ENCODE measurements at regions not wholly inside any gene's neighbourhood (a gene's known extent, or its start where the extent isn't known, plus 50 kb on each side); places are given as distances from the start of the nearest gene placed in this dataset.

GRCh38 chr4:74615411-74615810 is 170.5 kb downstream of the AREG start:
- Histone ChIP-seq H2AFZ (ENCODE audit: control insufficient read depth, low read length) (no peak overlapping the region), H3K9ac (ENCODE audit: control insufficient read depth, extremely low read depth, insufficient read depth, low read length) (no peak overlapping the region), H3K9me3 (ENCODE audit: control insufficient read depth, low read depth, low read length) (no peaks in the 10 kb centered on the region), H3K36me3 (ENCODE audit: control insufficient read depth in 2 of 2, extremely low read depth in 1 of 2, insufficient read depth in 2 of 2, low read length in 2 of 2) (no peaks in the 10 kb centered on the region), H3K4me2 (ENCODE audit: control insufficient read depth, extremely low read depth, insufficient read depth, low read depth, low read length) (no peak overlapping the region), H3K9me1 (ENCODE audit: control insufficient read depth, extremely low read depth, insufficient read depth, low read length) (no peaks in the 10 kb centered on the region), H3K79me2 (ENCODE audit: control insufficient read depth, insufficient read depth, low read length) (no peaks in the 10 kb centered on the region), H3K27ac (ENCODE audit: control insufficient read depth, insufficient read depth, low read length) (no peak overlapping the region), H4K20me1 (ENCODE audit: control insufficient read depth, extremely low read depth, insufficient read depth, low read length) (no peaks in the 10 kb centered on the region), H3K4me1 (ENCODE audit: control insufficient read depth, extremely low read depth, insufficient read depth, low read length) (peaks cover 22% of the 10 kb centered on the region), H3K4me3 (ENCODE audit: control insufficient read depth in 2 of 3, extremely low read depth in 1 of 3, insufficient read depth in 2 of 3, low read depth in 1 of 3, low read length in 3 of 3) (no peak overlapping the region), H3K27me3 (ENCODE audit: control insufficient read depth, extremely low read depth, insufficient read depth, low read length) (no peaks in the 10 kb centered on the region)
- DNase-seq (ENCODE audit: low read depth, low spot score), result no peak
- no peak for FAIRE-seq
- dilution Hi-C loops (cut with MboI; ENCODE audit: extremely low pct_ligation_motif_present, low sequenced_read_pairs), result no loop called here
- TF ChIP-seq CTCF (optimal IDR thresholded peaks at IDR 0.05 in 1 of 3, IDR thresholded peaks at IDR 0.05 in 1 of 3, conservative IDR thresholded peaks at IDR 0.05 in 1 of 3; ENCODE audit: extremely low read depth in 1 of 3, insufficient read depth in 2 of 3, low read length in 3 of 3), result no peak
- TF ChIP-seq EZH2 (IDR thresholded peaks at IDR 0.05; ENCODE audit: low read length), result no peak

GRCh38 chr4:74618166-74618565 is 173.2 kb downstream of the AREG start:
- DNase-seq (ENCODE audit: low read depth, low spot score), result no peak
- H3K27ac ChIP-seq (ENCODE audit: control insufficient read depth, insufficient read depth, low read length), result no peak overlapping the region

More at GRCh38 chr4:74618166-74618565, 173.2 kb downstream of the AREG start:
- no peaks in the 10 kb centered on the region for H3K9me3 ChIP-seq (ENCODE audit: control insufficient read depth, low read depth, low read length)
- H3K36me3 ChIP-seq (ENCODE audit: control insufficient read depth in 2 of 2, extremely low read depth in 1 of 2, insufficient read depth in 2 of 2, low read length in 2 of 2), result no peaks in the 10 kb centered on the region
- no peak for FAIRE-seq
- TF ChIP-seq CTCF (optimal IDR thresholded peaks at IDR 0.05 in 1 of 3, IDR thresholded peaks at IDR 0.05 in 1 of 3, conservative IDR thresholded peaks at IDR 0.05 in 1 of 3; ENCODE audit: extremely low read depth in 1 of 3, insufficient read depth in 2 of 3, low read length in 3 of 3) (no peak), EZH2 (IDR thresholded peaks at IDR 0.05; ENCODE audit: low read length) (no peak)
- H3K79me2 ChIP-seq (ENCODE audit: control insufficient read depth, insufficient read depth, low read length), result no peaks in the 10 kb centered on the region
- H3K4me2 ChIP-seq (ENCODE audit: control insufficient read depth, extremely low read depth, insufficient read depth, low read depth, low read length), result no peak overlapping the region
- H3K9me1 ChIP-seq (ENCODE audit: control insufficient read depth, extremely low read depth, insufficient read depth, low read length), result no peaks in the 10 kb centered on the region
- no peak overlapping the region for H3K4me3 ChIP-seq (ENCODE audit: control insufficient read depth in 2 of 3, extremely low read depth in 1 of 3, insufficient read depth in 2 of 3, low read depth in 1 of 3, low read length in 3 of 3)
- H2AFZ ChIP-seq (ENCODE audit: control insufficient read depth, low read length), result no peak overlapping the region
- H3K9ac ChIP-seq (ENCODE audit: control insufficient read depth, extremely low read depth, insufficient read depth, low read length), result no peak overlapping the region
- dilution Hi-C loops (cut with MboI; ENCODE audit: extremely low pct_ligation_motif_present, low sequenced_read_pairs), result no loop called here
- H3K27me3 ChIP-seq (ENCODE audit: control insufficient read depth, extremely low read depth, insufficient read depth, low read length), result no peaks in the 10 kb centered on the region
- H4K20me1 ChIP-seq (ENCODE audit: control insufficient read depth, extremely low read depth, insufficient read depth, low read length), result no peaks in the 10 kb centered on the region
- H3K4me1 ChIP-seq (ENCODE audit: control insufficient read depth, extremely low read depth, insufficient read depth, low read length), result peaks cover 31% of the 10 kb centered on the region
